ENCODE measurements at regions not wholly inside any gene's neighbourhood (a gene's known extent, or its start where the extent isn't known, plus 50 kb on each side); places are given as distances from the start of the nearest gene placed in this dataset.

DNA sequence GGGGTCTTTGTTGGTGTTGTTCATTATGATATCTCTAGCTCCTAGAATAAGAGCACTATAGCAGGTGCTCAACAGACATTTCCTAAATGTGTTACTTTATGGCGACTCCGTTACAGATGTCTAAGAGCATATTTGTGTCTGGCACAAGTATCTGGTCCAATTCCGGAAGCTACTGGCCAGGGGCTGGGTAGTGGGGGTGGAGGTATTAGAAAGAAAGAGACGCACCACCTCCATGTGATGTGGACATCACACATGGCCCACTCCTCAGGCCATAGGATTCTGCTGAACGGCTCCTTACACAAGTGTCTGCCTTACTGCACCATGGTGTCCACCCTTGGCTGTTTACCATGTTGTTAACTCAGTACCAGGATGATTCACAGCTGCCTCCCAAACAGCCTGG, 296.8 kb upstream of the MKI67 start:
- TF ChIP-seq POLR2AphosphoS5 (IDR thresholded peaks at IDR 0.05) (no peak), POLR2A (IDR thresholded peaks at IDR 0.05) (no peak), EP300 (IDR thresholded peaks at IDR 0.05) (no peak)
- TF ChIP-seq, protein P1, sequence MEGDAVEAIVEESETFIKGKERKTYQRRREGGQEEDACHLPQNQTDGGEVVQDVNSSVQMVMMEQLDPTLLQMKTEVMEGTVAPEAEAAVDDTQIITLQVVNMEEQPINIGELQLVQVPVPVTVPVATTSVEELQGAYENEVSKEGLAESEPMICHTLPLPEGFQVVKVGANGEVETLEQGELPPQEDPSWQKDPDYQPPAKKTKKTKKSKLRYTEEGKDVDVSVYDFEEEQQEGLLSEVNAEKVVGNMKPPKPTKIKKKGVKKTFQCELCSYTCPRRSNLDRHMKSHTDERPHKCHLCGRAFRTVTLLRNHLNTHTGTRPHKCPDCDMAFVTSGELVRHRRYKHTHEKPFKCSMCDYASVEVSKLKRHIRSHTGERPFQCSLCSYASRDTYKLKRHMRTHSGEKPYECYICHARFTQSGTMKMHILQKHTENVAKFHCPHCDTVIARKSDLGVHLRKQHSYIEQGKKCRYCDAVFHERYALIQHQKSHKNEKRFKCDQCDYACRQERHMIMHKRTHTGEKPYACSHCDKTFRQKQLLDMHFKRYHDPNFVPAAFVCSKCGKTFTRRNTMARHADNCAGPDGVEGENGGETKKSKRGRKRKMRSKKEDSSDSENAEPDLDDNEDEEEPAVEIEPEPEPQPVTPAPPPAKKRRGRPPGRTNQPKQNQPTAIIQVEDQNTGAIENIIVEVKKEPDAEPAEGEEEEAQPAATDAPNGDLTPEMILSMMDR (IDR thresholded peaks at IDR 0.05): no peak

Data from sigmoid colon (tissue), 4 donors.